Right lobe of liver (tissue), 4 donors: ENCODE measurements at regions not wholly inside any gene's neighbourhood (a gene's known extent, or its start where the extent isn't known, plus 50 kb on each side); places are given as distances from the start of the nearest gene placed in this dataset.

Source experiments
- POLR2A ChIP-seq: fragments of 450-650 bp; IDR thresholded peaks from one replicate; pipeline ENCODE4 v1.6.1; 2017; ENCODE audit warnings: antibody characterized with exemption, mild to moderate bottlenecking
- TF ChIP-seq, protein P1 (sequence below), 4 donors: fragments of 200-600 bp in 3 of 4; fragments of 450-650 bp in 1 of 4; IDR thresholded peaks; one replicate each; pipeline versions ENCODE4 v1.5.1 to v1.8.0; 2016 to 2022; ENCODE audit warnings: antibody characterized with exemption in 4 of 4, mild to moderate bottlenecking in 2 of 4
- donor health status: DM: no; HTN: no; CAD: no.
- donor health status: DM: no; HTN: no; CAD: no.
- donor health status: DM: no; HTN: yes; CAD: no.

DNA sequence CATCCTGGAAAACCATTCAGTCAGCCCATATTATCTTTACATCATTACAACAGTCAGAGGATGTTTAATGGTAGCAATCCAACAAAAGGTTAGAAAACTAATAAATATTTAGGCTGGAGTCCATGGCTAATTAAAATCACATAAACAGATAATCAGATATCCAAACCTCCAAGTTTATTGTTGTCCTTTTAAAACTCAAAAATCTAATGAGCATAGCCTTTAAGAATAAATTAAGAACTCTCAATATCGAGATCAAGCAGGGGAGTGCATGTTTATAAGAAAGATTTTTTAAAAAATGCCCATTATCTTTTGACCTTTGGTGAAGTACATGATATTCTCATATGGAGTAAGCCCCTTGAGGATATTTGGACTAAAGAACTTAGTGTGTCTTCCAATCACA is 842.9 kb upstream of the SEMA6A start:
- TF ChIP-seq, protein P1, sequence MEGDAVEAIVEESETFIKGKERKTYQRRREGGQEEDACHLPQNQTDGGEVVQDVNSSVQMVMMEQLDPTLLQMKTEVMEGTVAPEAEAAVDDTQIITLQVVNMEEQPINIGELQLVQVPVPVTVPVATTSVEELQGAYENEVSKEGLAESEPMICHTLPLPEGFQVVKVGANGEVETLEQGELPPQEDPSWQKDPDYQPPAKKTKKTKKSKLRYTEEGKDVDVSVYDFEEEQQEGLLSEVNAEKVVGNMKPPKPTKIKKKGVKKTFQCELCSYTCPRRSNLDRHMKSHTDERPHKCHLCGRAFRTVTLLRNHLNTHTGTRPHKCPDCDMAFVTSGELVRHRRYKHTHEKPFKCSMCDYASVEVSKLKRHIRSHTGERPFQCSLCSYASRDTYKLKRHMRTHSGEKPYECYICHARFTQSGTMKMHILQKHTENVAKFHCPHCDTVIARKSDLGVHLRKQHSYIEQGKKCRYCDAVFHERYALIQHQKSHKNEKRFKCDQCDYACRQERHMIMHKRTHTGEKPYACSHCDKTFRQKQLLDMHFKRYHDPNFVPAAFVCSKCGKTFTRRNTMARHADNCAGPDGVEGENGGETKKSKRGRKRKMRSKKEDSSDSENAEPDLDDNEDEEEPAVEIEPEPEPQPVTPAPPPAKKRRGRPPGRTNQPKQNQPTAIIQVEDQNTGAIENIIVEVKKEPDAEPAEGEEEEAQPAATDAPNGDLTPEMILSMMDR (IDR thresholded peaks at IDR 0.05), result no peak
- no peak for TF ChIP-seq POLR2A
